ENCODE measurements at regions not wholly inside any gene's neighbourhood (a gene's known extent, or its start where the extent isn't known, plus 50 kb on each side); places are given as distances from the start of the nearest gene placed in this dataset.

DNA sequence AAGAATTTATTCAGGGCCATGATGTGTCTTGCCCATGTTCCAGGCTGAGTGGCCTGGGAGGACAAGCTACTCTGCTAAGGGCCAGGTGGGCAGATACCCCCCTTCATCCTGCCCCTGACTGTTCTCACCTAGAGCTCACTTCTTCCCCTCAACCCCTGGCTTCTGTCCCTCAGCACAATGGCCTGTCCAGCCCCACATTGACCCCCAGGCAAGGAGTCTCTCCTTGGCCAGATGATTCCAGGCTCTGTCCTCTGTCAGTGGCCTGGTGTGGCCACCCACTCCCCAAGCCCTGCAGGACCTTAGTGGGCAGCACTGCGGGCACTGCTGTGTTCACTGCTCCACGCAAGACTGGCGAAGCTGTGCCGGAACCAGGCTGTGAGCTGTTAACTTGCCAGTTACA is 460.0 kb downstream of the MATN1 start:
- TF ChIP-seq, protein P1, sequence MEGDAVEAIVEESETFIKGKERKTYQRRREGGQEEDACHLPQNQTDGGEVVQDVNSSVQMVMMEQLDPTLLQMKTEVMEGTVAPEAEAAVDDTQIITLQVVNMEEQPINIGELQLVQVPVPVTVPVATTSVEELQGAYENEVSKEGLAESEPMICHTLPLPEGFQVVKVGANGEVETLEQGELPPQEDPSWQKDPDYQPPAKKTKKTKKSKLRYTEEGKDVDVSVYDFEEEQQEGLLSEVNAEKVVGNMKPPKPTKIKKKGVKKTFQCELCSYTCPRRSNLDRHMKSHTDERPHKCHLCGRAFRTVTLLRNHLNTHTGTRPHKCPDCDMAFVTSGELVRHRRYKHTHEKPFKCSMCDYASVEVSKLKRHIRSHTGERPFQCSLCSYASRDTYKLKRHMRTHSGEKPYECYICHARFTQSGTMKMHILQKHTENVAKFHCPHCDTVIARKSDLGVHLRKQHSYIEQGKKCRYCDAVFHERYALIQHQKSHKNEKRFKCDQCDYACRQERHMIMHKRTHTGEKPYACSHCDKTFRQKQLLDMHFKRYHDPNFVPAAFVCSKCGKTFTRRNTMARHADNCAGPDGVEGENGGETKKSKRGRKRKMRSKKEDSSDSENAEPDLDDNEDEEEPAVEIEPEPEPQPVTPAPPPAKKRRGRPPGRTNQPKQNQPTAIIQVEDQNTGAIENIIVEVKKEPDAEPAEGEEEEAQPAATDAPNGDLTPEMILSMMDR (IDR thresholded peaks at IDR 0.05; ENCODE audit: low read depth, low read length), result no peak
- no peak for TF ChIP-seq POLR2A (IDR thresholded peaks at IDR 0.05; ENCODE audit: extremely low read depth, insufficient read length)
- no peak for TF ChIP-seq MYC (IDR thresholded peaks at IDR 0.05; ENCODE audit: low read depth, low read length)
- TF ChIP-seq, protein P2, sequence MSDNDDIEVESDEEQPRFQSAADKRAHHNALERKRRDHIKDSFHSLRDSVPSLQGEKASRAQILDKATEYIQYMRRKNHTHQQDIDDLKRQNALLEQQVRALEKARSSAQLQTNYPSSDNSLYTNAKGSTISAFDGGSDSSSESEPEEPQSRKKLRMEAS (IDR thresholded peaks at IDR 0.05; ENCODE audit: low read depth, low read length), result no peak

Data from NB4 (cell line).